NCI-H1417 (cell line): ENCODE measurements at regions not wholly inside any gene's neighbourhood (a gene's known extent, or its start where the extent isn't known, plus 50 kb on each side); places are given as distances from the start of the nearest gene placed in this dataset.

Experiments
- DNase-seq, 3 experiments: peaks; one replicate each; lab custom pipeline; 2025; lab: John Stamatoyannopoulos, UW

DNA sequence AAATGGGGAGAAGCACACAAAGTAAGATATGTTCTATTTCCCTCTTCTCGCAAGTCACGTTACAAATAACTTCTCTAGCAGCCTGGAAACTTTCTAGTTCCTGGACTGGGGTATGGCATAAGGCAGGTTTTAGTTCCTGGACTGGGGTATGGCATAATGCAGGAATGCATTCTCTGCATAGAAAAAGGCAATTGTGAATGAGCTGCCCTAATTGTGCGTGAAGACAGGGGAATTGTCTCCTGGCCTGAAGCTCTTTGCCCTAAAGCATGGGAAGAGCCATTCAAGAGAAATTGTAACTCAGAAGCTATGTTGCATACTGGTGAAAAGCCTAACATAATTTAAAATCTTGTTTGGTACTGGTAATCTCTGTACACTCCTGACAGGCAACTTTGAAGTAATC, 54.3 kb upstream of the CBLB start:
- no peak for DNase-seq

DNA sequence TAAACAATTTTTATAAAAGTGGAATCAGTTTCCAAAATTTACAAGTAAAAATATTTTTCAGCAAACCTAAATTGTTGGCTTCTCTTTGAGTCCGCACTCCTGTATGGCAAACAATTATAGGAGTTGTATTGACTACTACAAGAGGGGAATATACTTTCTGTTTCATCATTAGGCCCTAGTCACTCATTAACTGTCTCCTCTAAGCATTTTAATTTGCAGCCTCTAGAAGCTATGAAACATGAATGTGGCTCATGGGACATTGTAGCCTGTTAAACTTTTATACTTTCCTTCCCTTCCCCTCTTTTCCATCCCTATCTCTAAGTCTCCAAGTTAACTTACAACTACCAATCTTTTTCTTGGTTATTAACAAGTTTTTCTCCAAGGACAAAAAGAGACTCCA, 58.9 kb upstream of the CBLB start:
- DNase-seq: no peak

DNA sequence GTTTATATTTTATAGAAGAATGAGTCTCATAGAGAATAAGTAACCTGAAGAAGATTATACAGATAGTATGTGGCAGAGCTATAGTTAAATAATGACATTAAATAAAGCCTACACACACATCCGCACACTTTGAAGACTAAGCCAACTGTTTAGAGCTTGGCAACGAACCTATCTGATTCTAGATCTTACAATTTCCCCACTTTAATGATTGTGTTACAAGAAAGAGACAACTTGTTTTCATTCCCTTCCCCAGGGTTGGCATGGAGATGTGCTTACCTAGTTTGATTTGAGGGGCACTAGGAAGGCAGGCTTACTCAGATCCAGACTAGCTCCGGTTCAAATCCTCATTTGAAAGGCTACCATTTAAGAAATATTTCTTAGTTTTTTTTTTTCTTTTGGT, 61.9 kb upstream of the CBLB start:
- no peak for DNase-seq

DNA sequence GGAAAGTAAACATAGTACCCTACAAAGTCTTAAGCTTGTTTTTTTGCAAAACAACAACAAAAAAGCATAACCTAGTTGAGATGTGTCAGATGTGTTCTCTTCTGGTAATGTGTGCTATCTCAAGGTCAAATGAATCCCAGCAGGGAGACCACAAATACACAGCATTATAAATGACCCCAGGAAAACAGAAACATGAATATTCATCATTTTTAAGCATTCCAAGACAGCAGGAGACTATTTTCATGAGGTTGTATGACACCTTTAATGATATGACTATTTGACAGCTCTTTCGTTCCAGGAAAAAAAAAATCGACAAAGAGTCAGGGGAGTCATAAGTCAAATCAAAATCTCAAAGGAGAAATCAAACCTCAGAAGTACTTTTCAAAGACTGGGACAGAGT, 62.7 kb upstream of the CBLB start:
- DNase-seq: no peak

DNA sequence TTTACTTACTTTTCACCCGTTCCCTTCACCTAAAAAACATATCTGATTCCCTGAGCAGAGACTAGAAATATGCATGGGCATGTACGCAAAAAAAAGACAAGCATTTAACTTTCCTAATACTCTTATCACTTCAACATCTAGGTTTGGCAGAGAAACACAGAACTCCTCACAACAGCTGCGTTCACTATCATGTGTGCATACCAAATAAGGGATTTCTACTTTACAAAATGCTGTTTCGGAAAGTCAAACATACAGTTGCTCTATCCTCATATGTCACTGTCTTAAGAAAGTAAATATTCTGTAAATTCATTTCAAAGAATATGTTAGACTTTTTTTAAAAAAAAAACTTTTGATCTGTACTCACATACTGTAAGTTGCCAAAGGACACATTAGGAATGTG, 65.1 kb upstream of the CBLB start:
- no peak for DNase-seq

DNA sequence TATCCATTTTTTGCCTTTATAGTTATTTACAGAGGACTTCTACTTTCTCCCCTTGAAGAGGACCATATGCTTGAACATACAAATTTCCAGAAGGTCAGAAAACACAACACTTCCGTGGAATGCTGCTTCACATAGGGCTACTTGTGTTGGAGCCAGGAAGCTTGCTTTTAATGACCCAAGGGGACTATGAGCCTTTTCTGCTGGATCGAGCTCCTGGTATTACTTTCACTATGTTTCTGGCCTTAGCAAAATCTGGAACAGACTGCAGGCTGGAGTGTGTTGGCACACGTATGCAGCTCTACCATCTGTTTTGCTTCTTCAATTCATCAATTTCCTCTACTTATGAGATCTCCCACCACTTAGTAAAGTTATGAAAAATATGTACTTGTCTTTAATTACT, 69.3 kb upstream of the CBLB start:
- DNase-seq: no peak

DNA sequence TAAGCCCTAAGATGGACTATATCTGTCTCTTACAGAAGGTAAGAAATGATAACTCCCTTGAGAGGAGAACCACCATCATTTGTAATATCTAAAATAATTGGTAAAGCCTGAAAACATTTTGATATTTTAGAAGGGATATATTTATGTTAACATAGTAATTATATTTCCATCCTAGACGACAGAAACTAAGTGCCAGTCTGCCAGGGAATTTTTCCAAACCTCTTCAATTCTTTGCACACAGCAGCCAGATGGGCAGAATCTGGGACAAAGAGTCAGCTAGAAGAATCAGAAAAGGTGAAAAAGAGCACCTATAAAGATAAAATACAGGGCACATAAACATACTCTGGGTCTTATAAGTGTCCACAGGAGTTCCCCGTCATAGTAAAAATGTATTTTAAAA, 70.0 kb upstream of the CBLB start:
- no peak for DNase-seq

DNA sequence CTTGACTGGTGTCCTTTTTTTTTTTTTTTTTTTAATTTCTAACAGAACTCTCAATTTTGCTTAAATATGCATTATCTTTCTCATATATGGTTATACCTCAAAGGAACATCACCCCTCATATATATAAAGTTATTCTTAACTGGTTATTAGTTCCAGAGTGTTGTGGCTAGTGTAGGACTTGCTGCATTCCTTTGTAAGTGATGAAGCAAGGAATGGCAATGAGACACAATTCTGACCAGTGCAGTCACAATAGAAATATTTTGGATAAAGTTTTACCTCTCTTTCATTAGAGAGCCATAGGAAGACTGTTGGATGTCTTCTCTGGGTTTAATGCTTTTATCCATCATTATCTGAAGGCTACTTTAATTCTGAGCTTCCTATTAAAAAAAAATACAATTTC, 75.5 kb upstream of the CBLB start:
- DNase-seq: no peak

DNA sequence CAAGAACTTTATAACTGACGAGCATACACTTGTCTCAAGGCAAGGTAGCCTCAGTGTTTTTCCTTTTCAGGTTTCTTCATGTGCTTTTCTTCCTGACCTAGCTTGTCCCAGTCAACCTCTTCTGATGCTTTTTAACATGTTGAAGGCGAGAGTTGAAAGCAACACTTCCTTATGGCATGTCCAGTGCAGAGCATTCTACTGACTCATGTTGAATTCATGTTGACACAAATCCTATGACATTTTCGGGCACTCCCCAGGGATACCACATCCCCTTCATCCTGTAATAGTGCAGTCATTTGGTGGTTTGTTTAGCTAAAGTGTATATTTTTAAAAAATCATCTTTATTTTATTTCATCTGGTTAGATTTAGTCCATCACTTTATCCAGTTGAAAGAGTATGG, 75.9 kb upstream of the CBLB start:
- DNase-seq: no peak

DNA sequence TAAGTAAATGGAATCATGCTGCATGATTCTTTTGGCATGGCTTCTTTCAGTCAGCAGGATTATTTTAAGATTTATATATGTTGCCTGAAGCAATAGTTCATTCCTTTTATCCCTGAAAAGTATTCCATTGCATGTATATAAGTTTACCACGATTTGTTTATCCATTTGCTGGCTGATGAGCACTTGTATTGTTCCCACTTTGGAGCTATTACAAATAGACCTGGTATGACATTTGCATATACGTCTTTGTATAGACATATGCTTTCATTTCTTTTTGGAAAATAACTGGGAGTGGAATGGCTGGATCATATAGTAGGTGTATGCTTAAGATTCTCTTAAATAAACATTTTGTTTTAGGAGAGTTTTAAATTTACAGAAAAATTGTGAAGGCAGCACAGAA, 79.3 kb upstream of the CBLB start:
- no peak for DNase-seq

DNA sequence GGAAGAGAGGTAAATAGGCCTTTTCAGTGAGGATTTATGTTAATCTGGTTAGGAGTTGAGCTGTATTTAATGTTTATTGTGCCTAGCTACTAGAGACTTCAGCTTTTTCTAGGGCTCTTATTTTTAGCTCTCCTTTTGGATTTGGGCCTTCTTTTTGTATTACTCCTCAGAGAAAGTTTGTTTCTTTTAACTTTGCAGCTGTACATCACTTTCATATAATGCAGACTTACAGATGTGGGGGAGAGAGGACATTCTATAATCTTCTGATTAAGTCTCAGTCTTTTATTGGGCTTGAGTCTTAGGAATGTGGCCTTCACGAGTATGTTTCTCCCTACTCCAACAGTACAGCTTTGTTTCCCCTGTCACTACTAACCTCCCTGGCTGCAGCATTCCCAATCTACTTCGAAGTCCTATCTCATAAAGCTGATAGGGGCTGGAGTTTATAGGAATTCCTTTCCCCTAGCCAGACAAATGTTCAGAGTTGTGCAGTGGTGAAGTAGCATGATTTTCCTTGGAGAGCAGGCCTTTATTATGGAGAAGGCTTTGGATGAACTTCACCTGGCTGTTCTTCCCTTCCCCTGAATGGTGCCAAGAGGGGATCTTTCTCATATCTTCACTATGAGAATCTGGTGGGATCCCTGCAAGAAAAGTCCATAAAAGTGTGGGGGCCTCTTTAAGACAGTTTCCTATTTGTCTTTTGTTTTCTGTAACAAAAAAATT, 82.2 kb upstream of the CBLB start:
- no peak for DNase-seq

DNA sequence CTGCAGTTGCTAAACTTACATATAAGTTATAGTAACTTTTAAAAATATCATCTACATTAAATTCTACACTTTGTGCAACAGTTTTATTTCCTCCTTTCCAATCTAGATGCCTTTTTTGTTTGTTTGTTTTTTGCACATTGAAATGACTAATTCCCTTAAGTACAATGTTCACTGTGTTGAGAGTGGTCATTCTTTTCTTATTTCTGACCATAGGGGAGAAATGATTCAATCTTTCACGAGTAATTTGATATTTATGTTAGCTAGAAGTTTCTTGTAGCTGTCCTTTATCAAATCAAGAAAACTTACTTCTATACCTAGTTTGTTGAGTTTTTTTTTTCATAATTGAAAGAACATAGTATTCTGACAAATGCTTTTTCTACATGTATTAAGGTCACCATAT, 85.0 kb upstream of the CBLB start:
- no peak for DNase-seq

DNA sequence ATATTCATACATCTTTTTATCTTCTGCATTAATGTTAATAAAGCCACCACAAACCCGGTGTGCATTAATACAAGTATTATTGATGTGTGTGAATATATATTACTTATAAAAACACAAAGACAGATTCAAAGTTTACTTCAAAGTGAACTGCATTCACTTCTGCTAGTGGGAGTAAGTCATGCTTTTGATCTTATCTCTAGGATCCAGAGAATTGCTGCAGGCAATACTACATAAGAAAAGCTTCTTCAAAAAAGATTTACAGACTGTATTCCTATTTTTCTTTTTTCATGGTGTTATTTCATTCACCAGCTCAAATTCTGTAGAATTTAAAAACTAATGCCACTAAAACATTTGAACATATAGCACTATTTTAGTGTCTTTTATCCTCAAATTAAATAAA, 87.5 kb upstream of the CBLB start:
- no peak for DNase-seq

DNA sequence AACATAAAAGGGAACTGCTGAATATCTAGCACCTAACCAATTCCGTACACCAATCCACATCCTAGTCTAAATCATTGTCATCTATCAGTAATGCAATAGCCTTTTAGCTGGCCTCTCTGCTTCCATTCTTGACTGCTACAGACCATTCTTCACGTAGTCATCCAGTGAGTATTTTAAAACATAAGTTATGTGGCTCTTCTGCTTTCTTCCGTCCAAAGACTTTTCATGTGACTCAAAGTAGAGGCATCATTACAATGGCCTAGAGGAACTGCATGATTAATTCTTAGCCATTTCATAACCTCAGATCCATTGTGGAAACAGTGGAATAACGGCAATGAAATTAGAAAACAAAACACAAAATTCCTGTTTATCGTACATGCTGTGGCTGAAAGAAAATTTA, 88.9 kb upstream of the CBLB start:
- no peak for DNase-seq

DNA sequence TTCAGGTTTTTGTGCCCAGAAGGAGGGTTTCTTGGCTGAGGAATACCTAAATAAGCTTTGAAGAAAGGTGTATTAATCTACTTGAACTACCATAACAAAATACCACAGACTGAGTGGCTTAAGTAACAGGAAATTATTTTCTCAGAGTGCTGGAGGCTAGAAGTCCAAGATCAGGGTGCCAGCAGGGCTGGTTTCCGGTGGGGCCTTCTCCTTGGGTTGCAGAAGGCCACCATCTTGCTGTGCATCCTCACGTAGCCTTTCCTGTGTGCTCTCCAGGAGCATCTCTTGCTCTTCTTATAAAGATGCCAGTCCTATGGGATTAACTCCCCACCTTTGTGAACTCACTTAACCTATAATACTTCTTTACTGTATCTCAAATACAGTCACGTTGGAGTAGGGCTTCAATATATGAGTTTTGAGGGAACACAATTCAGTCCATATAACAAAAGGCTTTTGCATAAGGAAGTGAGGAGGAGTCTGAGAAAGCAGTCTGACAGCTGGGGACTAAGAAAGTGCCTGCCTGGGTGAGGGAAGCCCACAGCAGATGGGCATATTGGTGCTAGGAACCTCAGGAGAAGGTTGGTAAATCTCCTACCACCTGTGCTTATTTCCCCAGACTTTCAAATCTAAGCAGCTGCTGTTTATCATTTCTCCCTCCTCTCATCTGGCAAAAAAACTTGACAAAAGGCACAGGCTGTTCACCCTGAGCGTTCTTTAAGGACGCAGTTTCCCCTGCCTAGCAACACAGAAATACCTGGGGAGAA, 89.6 kb upstream of the CBLB start:
- DNase-seq: no peak

DNA sequence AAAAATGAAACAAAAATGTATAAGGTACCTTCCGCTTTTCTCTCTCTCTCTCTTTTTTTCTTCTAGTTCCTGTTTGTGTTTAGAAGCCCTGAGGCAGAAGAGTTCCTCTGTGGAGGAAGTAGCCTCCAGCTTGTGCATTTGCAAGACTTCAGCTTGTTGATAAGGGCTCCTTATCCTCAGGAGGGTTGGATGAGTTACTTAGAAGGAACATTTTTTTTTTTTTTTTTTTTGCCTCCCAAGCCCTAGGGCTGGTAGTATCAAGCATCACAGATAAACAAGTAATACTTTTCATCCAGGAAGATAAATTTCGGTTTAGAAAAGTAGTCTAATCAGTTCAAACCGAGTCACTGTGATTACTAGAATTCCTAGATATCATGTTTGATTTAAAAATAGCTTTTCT, 91.0 kb upstream of the CBLB start:
- DNase-seq: no peak

DNA sequence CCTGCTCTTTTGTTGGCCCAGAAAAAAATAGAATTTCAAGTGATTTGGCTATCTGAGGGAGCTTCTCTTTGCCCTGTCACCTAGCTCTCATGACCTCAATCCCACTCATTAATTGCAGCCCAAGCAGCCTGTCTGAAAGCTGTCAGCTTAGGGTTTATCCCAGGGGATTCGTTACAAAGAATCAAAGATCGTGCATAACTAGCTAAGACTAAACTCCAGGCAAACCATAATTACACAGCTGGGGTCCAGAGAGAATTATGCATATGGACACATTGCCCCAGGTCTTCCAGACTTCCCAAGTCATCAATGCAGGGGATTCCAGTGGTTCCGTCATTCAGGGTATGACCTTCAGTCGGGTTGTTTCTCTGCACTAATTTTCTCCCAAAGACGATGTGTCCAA, 91.6 kb upstream of the CBLB start:
- DNase-seq: peak in 1 of 3 experiments; percentile 10

DNA sequence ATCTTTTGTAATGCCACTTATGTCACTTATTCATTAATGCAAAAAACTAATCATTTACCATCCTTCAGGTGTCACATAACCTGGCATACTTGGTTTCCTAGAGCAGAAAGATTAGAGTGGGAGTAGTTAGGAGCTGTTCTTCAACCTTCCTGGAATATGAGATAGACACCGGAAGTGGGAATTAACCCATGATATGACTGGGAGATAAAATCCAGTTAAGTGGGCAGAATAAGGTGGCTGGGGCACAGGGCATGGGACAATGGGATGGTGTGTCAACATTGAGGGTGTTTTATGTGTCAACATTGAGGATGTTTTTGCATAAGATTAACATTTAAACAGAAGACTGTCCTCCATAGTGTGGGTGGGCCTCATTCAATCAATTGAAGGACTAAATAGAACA, 94.3 kb upstream of the CBLB start:
- no peak for DNase-seq

DNA sequence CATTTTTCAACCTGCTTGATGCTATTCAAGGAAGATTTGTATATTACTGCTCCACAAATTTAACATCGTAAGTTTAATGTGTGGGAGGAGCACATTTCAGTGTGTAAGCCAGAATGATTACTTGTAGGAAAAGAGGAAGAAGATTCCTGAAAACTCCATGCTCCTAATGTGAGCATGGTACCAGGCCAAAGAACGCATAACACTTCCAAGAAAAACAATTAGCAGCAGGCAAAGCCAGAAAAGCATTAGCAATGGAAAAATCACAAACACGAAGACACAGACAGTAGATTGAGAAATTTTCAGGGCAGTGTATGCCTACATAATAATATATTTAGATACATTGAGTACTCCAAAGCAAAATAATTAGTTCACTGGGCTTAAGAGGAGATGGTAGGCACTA, 96.6 kb upstream of the CBLB start:
- DNase-seq: no peak

DNA sequence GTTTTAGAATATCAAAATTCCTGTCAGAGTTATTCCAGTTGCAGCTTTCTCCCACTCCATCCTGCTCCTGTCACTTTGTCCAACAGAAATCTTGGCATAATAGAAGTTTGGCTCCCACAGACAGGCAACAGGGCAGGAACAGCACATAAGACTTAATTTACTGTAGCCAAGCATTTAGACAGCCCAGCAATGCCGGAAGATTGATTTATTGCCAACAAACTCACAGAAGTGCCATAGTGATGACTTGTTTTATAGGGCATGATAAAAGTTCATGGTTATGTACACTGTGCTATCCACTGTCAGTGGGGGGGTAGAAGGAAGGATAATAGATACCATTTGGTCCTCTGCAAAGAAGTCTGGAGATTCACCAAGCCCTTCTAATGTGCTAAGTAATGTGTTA, 98.3 kb upstream of the CBLB start:
- DNase-seq: no peak

DNA sequence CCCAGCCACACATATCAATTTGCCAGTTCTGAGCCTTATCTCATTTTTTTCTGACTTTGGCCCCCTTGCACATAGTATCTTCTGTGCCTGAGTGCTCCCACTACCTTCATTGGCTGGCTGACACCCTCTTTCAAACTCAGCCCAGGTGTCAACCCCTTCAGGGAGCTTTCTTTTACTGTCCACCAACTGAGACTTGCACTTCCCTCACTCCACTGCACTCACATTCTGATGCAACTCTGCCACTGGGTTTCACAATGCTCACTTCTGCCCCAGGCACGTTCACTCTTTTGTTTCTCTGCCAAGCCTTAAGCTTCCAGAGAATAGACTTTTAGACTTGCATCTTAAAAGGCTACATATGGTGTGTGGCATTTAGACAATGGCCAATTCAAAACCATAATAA, 101.5 kb upstream of the CBLB start:
- DNase-seq: peak in 1 of 3 experiments; percentile 32

DNA sequence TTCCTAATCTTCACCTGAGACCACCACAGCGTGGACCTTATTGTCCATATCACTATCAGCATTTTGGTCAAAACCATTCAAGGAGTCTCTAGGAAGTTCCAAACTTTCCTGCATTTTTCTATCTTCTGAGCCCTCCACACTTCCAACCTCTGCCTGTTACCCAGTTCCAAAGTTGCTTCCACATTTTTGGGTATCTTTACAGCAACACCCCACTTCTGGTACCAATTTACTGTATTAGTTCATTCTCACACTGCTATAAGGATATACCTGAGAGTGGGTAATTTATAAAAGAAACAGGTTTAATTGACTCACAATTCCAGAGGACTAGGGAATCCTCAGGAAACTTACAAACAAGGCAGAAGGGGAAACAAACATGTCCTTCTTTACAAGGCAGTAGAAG, 103.3 kb upstream of the CBLB start:
- DNase-seq: no peak

DNA sequence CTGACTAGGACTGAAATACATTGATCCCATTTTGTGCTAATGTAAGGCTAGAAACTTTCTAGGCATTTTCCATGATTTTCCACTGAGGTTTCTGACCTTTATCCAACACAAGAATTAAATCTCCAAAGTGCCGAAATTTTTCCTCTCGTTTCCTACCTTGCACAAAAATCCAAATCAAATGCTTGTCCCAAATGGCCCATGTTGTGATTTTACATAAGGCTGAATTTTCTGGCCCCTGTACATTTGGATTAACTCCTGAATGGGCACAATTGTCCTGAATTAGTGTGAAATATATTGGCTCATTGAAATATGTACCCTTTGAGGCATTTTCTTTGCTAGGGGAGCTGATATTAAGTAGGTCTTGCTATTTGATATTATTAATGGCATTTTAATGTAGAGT, 105.6 kb upstream of the CBLB start:
- DNase-seq: no peak

DNA sequence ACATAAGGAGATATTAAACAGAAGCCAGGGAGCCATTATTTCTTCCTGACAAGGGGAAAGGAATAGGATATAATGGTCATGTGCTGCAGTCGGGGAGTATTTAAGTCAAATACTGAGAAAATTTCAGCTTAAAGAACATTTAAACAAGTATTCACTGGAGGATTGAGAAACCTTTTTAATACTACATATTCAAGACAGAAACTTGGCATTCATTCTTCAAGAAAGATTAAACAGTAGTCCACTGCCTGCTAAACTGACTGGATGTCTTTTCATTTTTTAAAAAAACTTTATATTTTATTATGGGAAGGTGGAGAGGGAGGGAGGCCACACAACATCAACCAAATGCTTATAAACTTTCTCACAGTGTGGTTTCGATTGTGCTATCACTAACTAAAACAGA, 107.4 kb upstream of the CBLB start:
- no peak for DNase-seq
